ENCODE measurements at regions not wholly inside any gene's neighbourhood (a gene's known extent, or its start where the extent isn't known, plus 50 kb on each side); places are given as distances from the start of the nearest gene placed in this dataset.
A peak's percentile ranks its signal among the peaks of the same experiment; 100 is the strongest.

DNA sequence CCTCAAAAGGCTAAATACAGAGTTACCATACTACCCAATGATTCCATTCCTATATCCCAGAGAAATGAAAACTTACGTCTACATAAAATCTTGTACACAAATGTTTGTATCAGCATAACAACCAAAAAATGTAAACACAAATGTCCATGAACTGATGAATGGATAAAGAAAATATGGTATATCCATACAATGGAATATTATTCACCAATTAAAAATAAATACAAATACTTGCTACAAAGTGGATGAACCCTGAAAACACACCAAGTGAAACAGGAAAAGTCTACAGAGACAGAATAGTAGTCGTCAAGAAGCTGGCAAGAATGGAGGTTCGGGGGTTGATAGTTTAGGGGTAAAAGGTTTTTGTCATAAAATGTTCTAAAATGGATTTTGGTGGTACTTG, 54.0 kb upstream of the ANKRD28 start:
- TF ChIP-seq, protein P1, sequence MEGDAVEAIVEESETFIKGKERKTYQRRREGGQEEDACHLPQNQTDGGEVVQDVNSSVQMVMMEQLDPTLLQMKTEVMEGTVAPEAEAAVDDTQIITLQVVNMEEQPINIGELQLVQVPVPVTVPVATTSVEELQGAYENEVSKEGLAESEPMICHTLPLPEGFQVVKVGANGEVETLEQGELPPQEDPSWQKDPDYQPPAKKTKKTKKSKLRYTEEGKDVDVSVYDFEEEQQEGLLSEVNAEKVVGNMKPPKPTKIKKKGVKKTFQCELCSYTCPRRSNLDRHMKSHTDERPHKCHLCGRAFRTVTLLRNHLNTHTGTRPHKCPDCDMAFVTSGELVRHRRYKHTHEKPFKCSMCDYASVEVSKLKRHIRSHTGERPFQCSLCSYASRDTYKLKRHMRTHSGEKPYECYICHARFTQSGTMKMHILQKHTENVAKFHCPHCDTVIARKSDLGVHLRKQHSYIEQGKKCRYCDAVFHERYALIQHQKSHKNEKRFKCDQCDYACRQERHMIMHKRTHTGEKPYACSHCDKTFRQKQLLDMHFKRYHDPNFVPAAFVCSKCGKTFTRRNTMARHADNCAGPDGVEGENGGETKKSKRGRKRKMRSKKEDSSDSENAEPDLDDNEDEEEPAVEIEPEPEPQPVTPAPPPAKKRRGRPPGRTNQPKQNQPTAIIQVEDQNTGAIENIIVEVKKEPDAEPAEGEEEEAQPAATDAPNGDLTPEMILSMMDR (IDR thresholded peaks at IDR 0.05; ENCODE audit: low read depth, low read length): no peak
- no peaks in the 10 kb centered on the region for H3K9me3 ChIP-seq (ENCODE audit: severe bottlenecking)

DNA sequence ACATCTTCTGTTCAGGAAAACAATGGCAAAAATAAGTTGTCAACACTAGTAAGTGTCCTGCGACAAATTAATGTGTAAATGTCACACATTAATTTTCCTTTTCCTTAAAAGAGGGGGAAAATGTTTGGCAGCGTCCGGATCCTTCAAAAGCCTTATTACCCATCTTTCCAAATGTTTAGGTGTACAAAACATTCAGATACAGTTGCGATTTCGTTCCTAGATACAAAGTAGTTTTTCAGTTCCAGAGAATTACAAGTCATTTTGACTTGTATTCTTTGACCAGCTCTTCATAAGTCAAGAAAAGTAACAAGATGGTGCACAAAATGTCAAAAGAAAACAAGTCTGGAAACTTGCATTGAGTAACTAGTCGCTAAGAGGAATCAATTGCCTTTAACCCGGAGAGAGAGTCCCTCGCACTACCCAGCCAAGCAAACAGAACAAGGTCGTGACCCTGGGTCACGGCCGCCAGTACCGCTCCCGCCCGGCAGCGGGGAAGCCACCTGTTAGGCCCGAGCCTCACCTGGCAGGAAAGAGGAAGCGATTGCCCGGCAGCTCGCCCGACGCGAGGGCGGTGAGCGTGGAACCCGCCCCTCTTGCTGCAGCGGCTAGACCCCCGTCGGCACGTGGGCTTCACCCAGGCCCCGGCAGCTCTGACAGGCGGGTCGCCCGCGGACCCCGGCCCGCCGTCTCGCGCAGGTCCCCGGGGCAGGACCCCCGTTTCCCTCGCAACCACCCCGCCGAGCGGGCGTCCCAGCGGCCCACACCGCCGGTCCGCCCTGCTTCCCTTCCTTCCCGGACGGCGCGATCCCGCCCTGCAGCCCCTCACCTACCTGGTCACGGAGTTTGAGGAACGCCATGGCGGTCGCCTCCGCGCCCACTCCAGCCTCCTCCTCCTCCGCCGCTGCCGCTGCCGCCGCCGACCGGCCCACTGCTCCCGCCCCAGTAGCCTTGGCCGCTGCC, 61.0 kb upstream of the ANKRD28 start:
- Histone ChIP-seq H3K27ac (peak overlapping the region; percentile 88), H3K9me3 (ENCODE audit: severe bottlenecking) (no peaks in the 10 kb centered on the region), H3K4me3 (ENCODE audit: low read depth, low read length) (peak overlapping the region; percentile 89), H3K36me3 (no peaks in the 10 kb centered on the region; the same call in 1 of the 2 replicates), H3K27me3 (ENCODE audit: insufficient read depth, low read depth, severe bottlenecking) (no peaks in the 10 kb centered on the region)
- DNase-seq: peak; percentile 61
- TF ChIP-seq, protein P1 (IDR thresholded peaks at IDR 0.05; ENCODE audit: low read depth, low read length): no peak

More for the DNA sequence above, 54.0 kb upstream of the ANKRD28 start:
- DNase-seq: no peak
- Histone ChIP-seq H3K4me3 (ENCODE audit: low read depth, low read length) (no peak overlapping the region), H3K27me3 (ENCODE audit: insufficient read depth, low read depth, severe bottlenecking) (no peaks in the 10 kb centered on the region), H3K36me3 (peaks cover 4% of the 10 kb centered on the region; the same call in 1 of the 2 replicates), H3K27ac (no peak overlapping the region)

DNA sequence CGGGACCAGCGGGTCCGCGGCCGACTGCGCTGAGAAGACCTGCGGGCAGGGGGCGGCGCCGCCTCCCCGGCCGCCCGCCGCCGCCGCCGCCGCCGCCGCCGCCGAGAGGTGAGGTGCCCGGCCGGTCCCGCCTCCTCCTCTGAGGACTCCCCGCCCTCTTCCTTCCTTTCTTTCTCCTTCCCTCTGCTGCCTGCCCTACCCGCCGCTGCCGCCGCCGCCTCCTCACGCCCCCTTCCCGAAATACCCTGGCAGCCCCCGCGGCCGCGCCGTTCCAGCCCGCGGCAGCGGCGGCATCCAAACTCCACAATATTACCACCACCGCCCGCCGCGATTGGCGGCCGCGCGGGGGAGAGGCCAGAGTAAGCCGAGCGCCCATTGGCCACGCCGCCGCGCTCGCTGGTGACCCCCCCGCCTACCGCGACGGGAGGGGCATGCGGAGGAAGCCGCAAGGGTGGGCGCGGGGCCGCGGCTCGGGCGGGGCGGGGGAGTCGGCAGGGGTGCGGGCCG, 61.8 kb upstream of the ANKRD28 start:
- Histone ChIP-seq H3K27me3 (ENCODE audit: insufficient read depth, low read depth, severe bottlenecking) (no peaks in the 10 kb centered on the region), H3K36me3 (no peaks in the 10 kb centered on the region; the same call in 1 of the 2 replicates), H3K9me3 (ENCODE audit: severe bottlenecking) (no peaks in the 10 kb centered on the region), H3K4me3 (ENCODE audit: low read depth, low read length) (peak overlapping the region; percentile 89), H3K27ac (peak overlapping the region; percentile 88)
- TF ChIP-seq, protein P1 (IDR thresholded peaks at IDR 0.05; ENCODE audit: low read depth, low read length): no peak
- peak; percentile 90 for DNase-seq

DNA sequence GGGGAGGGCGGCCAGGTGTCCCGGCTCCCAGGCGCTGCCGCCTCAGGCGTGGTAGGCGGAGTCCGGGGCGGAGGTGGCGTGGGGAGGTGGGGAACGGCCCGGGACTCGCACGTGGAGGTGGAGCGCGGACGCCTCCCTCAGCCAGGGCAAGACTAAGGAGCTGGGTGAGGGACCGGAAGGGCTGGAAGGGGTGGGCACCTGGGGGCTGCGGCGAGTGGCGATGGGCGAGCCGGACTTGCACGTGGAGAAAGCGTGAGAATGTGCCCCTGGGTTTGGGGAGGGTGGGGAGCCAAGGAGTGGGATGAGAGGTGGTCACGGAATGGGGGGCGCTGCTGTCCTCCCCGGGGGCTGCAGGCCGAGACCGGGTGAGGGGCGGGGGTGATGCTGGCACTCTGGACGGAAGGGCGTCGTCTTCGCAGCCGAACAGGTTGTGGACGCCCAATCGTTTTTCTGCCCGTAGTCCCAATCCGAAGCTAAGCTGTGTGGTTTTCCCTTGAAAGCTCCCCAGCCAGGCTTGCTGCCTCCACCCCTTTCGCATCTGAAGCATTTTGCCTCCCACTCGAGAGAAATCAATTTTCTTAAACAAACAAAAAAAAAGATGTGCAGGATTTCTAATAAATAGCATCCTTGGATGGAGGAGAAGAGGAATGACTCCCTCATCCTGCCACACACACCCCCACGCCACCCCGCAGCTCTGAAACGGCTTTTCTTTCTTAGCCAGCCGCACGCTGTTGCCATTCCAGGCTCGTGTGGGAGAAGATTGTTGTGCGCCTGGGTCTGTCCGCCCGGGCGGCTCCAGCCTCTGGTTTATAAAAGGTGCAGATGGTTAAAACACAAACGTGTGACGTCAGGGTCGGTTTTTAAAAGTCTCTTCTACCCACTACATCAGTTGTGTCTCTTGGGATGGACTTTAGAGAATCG, 62.5 kb upstream of the ANKRD28 start:
- Histone ChIP-seq H3K9me3 (ENCODE audit: severe bottlenecking) (no peaks in the 10 kb centered on the region), H3K27me3 (ENCODE audit: insufficient read depth, low read depth, severe bottlenecking) (no peaks in the 10 kb centered on the region), H3K36me3 (no peaks in the 10 kb centered on the region), H3K27ac (peak overlapping the region; percentile 88), H3K4me3 (ENCODE audit: low read depth, low read length) (peak overlapping the region; percentile 81)
- TF ChIP-seq, protein P1 (IDR thresholded peaks at IDR 0.05; ENCODE audit: low read depth, low read length): no peak
- DNase-seq: peak; percentile 86

DNA sequence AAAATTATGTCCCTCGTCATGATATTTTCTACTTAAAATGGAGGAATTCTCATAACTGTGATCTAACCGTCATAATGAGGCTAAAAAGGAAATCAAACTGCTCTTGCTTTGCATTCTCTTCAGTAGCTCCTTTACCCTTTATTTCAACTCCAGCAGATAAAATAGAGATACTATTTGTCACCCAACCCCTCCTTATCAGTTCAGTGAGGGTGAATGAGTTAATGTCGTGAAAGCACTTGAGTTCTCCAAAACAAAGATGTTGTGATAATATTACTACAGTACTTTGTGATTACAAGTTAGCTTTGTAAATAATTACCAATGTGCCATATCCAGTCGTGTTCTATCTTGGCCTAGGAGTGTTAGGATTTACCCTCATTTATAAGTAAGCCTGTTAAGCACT, 63.4 kb upstream of the ANKRD28 start:
- Histone ChIP-seq H3K4me3 (ENCODE audit: low read depth, low read length) (peak overlapping the region; percentile 81), H3K9me3 (ENCODE audit: severe bottlenecking) (no peaks in the 10 kb centered on the region), H3K27ac (no peak overlapping the region), H3K36me3 (no peaks in the 10 kb centered on the region), H3K27me3 (ENCODE audit: insufficient read depth, low read depth, severe bottlenecking) (no peaks in the 10 kb centered on the region)
- TF ChIP-seq, protein P1 (IDR thresholded peaks at IDR 0.05; ENCODE audit: low read depth, low read length): no peak
- no peak for DNase-seq
